ENCODE measurements at regions not wholly inside any gene's neighbourhood (a gene's known extent, or its start where the extent isn't known, plus 50 kb on each side); places are given as distances from the start of the nearest gene placed in this dataset.

- WGBS (ENCODE audit: insufficient coverage): 80% methylated on average over 1 of the region's 4 CpGs
- no peaks in the 10 kb centered on the region for H3K79me2 ChIP-seq (ENCODE audit: control insufficient read depth, insufficient read depth, low read length)
- H3K4me1 Mint-ChIP-seq: no peaks in the 10 kb centered on the region
- no peak overlapping the region for H3K27ac ChIP-seq (ENCODE audit: low read length in 2 of 2)
- no peaks in the 10 kb centered on the region for H4K20me1 ChIP-seq (ENCODE audit: control insufficient read depth, insufficient read depth, low read length, poor library complexity, severe bottlenecking)
- peaks cover 7% of the 10 kb centered on the region for H3K27me3 Mint-ChIP-seq
- TF ChIP-seq CTCF (IDR thresholded peaks at IDR 0.05) (no peak), EZH2 (IDR thresholded peaks at IDR 0.05; ENCODE audit: borderline replicate concordance, insufficient read depth, low read depth, low read length, poor library complexity, severe bottlenecking) (no peak)
- no peaks in the 10 kb centered on the region for H3K4me1 ChIP-seq (ENCODE audit: control insufficient read depth in 2 of 2, insufficient read depth in 2 of 2, low read length in 2 of 2)
- no peaks in the 10 kb centered on the region for H3K9me3 ChIP-seq (ENCODE audit: control extremely low read depth in 1 of 3, control insufficient read depth in 2 of 3, insufficient read depth in 1 of 3, low read length in 2 of 3)
- no peaks in the 10 kb centered on the region for H3K27me3 ChIP-seq (replicated peaks in 1 of 4; ENCODE audit: control extremely low read depth in 1 of 4, control insufficient read depth in 3 of 4, insufficient read depth in 4 of 4, low read length in 3 of 4)
- H3K4me3 Mint-ChIP-seq: no peak overlapping the region
- POLR2A ChIA-PET: no interaction called here
- H3K4me3 ChIP-seq (ENCODE audit: control extremely low read depth in 1 of 5, extremely low read depth in 1 of 5, insufficient read depth in 1 of 5, low read depth in 2 of 5, low read length in 4 of 5): no peak overlapping the region
- no peaks in the 10 kb centered on the region for H3K9me3 Mint-ChIP-seq (ENCODE audit: insufficient read depth)
- no peak overlapping the region for H3K4me2 ChIP-seq (replicated peaks; ENCODE audit: low read depth, low read length, poor library complexity, severe bottlenecking)
- ATAC-seq (ENCODE audit: low read depth) (no peak), DNase-seq (no peak)
- CTCF ChIA-PET: no interaction called here
- intact Hi-C loops (cut with micrococcal nuclease): no loop called here
- no peaks in the 10 kb centered on the region for H3K36me3 ChIP-seq (replicated peaks in 1 of 2; ENCODE audit: control extremely low read depth in 1 of 2, control insufficient read depth in 1 of 2, extremely low read depth in 1 of 2, insufficient read depth in 2 of 2, low read length in 1 of 2)
- no peak overlapping the region for H3K27ac Mint-ChIP-seq
- H3K9ac ChIP-seq (ENCODE audit: low read length): no peak overlapping the region
- no peak overlapping the region for H2AFZ ChIP-seq (ENCODE audit: insufficient read depth, low read depth, low read length, poor library complexity, severe bottlenecking)
Measured at GRCh38 chr10:111474786-111475185, 398.0 kb downstream of the ADRA2A start.

- H3K9me3 Mint-ChIP-seq (ENCODE audit: insufficient read depth): no peaks in the 10 kb centered on the region
- Histone ChIP-seq H3K9ac (ENCODE audit: low read length) (no peak overlapping the region), H3K36me3 (replicated peaks in 1 of 2; ENCODE audit: control extremely low read depth in 1 of 2, control insufficient read depth in 1 of 2, extremely low read depth in 1 of 2, insufficient read depth in 2 of 2, low read length in 1 of 2) (no peaks in the 10 kb centered on the region), H4K20me1 (ENCODE audit: control insufficient read depth, insufficient read depth, low read length, poor library complexity, severe bottlenecking) (no peaks in the 10 kb centered on the region), H3K4me2 (replicated peaks; ENCODE audit: low read depth, low read length, poor library complexity, severe bottlenecking) (no peak overlapping the region), H3K4me3 (ENCODE audit: control extremely low read depth in 1 of 5, extremely low read depth in 1 of 5, insufficient read depth in 1 of 5, low read depth in 2 of 5, low read length in 4 of 5) (no peak overlapping the region), H3K79me2 (ENCODE audit: control insufficient read depth, insufficient read depth, low read length) (no peaks in the 10 kb centered on the region), H3K4me1 (ENCODE audit: control insufficient read depth in 2 of 2, insufficient read depth in 2 of 2, low read length in 2 of 2) (no peaks in the 10 kb centered on the region), H3K9me3 (ENCODE audit: control extremely low read depth in 1 of 3, control insufficient read depth in 2 of 3, insufficient read depth in 1 of 3, low read length in 2 of 3) (no peaks in the 10 kb centered on the region), H2AFZ (ENCODE audit: insufficient read depth, low read depth, low read length, poor library complexity, severe bottlenecking) (no peak overlapping the region), H3K27me3 (replicated peaks in 1 of 4; ENCODE audit: control extremely low read depth in 1 of 4, control insufficient read depth in 3 of 4, insufficient read depth in 4 of 4, low read length in 3 of 4) (no peaks in the 10 kb centered on the region), H3K27ac (ENCODE audit: low read length in 2 of 2) (no peak overlapping the region)
- ATAC-seq (ENCODE audit: low read depth): no peak
- no peak for DNase-seq
- CTCF ChIA-PET: no interaction called here
- no peak overlapping the region for H3K27ac Mint-ChIP-seq
- intact Hi-C loops (cut with micrococcal nuclease): no loop called here
- no peak for TF ChIP-seq EZH2 (IDR thresholded peaks at IDR 0.05; ENCODE audit: borderline replicate concordance, insufficient read depth, low read depth, low read length, poor library complexity, severe bottlenecking)
- H3K4me3 Mint-ChIP-seq: no peak overlapping the region
- no peaks in the 10 kb centered on the region for H3K4me1 Mint-ChIP-seq
- 100% methylated on average over 1 of the region's 4 CpGs for WGBS (ENCODE audit: insufficient coverage)
- H3K27me3 Mint-ChIP-seq: peaks cover 7% of the 10 kb centered on the region
- POLR2A ChIA-PET: no interaction called here
Measured at GRCh38 chr10:111475720-111476119, 398.9 kb downstream of the ADRA2A start.
